ENCODE measurements at regions not wholly inside any gene's neighbourhood (a gene's known extent, or its start where the extent isn't known, plus 50 kb on each side); places are given as distances from the start of the nearest gene placed in this dataset.
"Not testable (repeated sequence)": the region's sequence is repeated elsewhere in the genome, so short reads cannot be mapped to it uniquely, and the experiment has no call there.

GRCh38 chr7:16089801-16090200, 331.5 kb downstream of the CRPPA start:
- H3K4me3 ChIP-seq (replicated peaks in 1 of 4; ENCODE audit: control extremely low read depth in 1 of 4, insufficient read depth in 1 of 4, low read depth in 3 of 4, low read length in 4 of 4) = no peak overlapping the region
- H3K4me2 ChIP-seq (ENCODE audit: extremely low read depth, insufficient read depth, low read length) = no peak overlapping the region
- no peaks in the 10 kb centered on the region for H3K36me3 ChIP-seq (ENCODE audit: control insufficient read depth, insufficient read depth, low read length)
- TF ChIP-seq EZH2 (IDR thresholded peaks at IDR 0.05; ENCODE audit: low read length, missing control alignments) (no peak), CTCF (conservative IDR thresholded peaks at IDR 0.05 in 1 of 2, IDR thresholded peaks at IDR 0.05 in 1 of 2; ENCODE audit: low read depth in 1 of 2, low read length in 2 of 2) (no peak)
- H3K27ac ChIP-seq (ENCODE audit: insufficient read depth, low read length) = no peak overlapping the region
- no peak overlapping the region for H2AFZ ChIP-seq (ENCODE audit: low read length)
- no peaks in the 10 kb centered on the region for H4K20me1 ChIP-seq (ENCODE audit: control insufficient read depth, extremely low read depth, insufficient read depth, low read length)
- no peaks in the 10 kb centered on the region for H3K4me1 ChIP-seq (ENCODE audit: control insufficient read depth, extremely low read depth, insufficient read depth, low read length)
- no peak overlapping the region for H3K9ac ChIP-seq (ENCODE audit: insufficient read depth, low read length)
- no peaks in the 10 kb centered on the region for H3K9me3 ChIP-seq (ENCODE audit: control insufficient read depth, insufficient read depth, low read depth, low read length)
- DNase-seq (ENCODE audit: low read depth in 2 of 2) = no peak
- H3K79me2 ChIP-seq (ENCODE audit: control insufficient read depth, insufficient read depth, low read length) = no peaks in the 10 kb centered on the region
- no peaks in the 10 kb centered on the region for H3K27me3 ChIP-seq (ENCODE audit: control insufficient read depth, insufficient read depth, low read length)

GRCh38 chr7:16089191-16089590, 332.1 kb downstream of the CRPPA start:
- Histone ChIP-seq H3K36me3 (ENCODE audit: control insufficient read depth, insufficient read depth, low read length) (no peaks in the 10 kb centered on the region), H3K4me1 (ENCODE audit: control insufficient read depth, extremely low read depth, insufficient read depth, low read length) (no peaks in the 10 kb centered on the region), H3K27me3 (ENCODE audit: control insufficient read depth, insufficient read depth, low read length) (no peaks in the 10 kb centered on the region), H4K20me1 (ENCODE audit: control insufficient read depth, extremely low read depth, insufficient read depth, low read length) (no peaks in the 10 kb centered on the region), H3K27ac (ENCODE audit: insufficient read depth, low read length) (no peak overlapping the region), H3K9me3 (ENCODE audit: control insufficient read depth, insufficient read depth, low read depth, low read length) (no peaks in the 10 kb centered on the region), H3K4me2 (ENCODE audit: extremely low read depth, insufficient read depth, low read length) (no peak overlapping the region), H3K4me3 (replicated peaks in 1 of 4; ENCODE audit: control extremely low read depth in 1 of 4, insufficient read depth in 1 of 4, low read depth in 3 of 4, low read length in 4 of 4) (no peak overlapping the region), H2AFZ (ENCODE audit: low read length) (no peak overlapping the region), H3K9ac (ENCODE audit: insufficient read depth, low read length) (no peak overlapping the region), H3K79me2 (ENCODE audit: control insufficient read depth, insufficient read depth, low read length) (no peaks in the 10 kb centered on the region)
- TF ChIP-seq EZH2 (IDR thresholded peaks at IDR 0.05; ENCODE audit: low read length, missing control alignments) (no peak), CTCF (conservative IDR thresholded peaks at IDR 0.05 in 1 of 2, IDR thresholded peaks at IDR 0.05 in 1 of 2; ENCODE audit: low read depth in 1 of 2, low read length in 2 of 2) (no peak)
- DNase-seq (ENCODE audit: low read depth in 2 of 2) = no peak

- TF ChIP-seq EZH2 (IDR thresholded peaks at IDR 0.05; ENCODE audit: low read length, missing control alignments) (no peak), CTCF (conservative IDR thresholded peaks at IDR 0.05 in 1 of 2, IDR thresholded peaks at IDR 0.05 in 1 of 2; ENCODE audit: low read depth in 1 of 2, low read length in 2 of 2) (no peak)
- H2AFZ ChIP-seq (ENCODE audit: low read length) = no peak overlapping the region
- no peak for DNase-seq (ENCODE audit: low read depth in 2 of 2)
Observed at GRCh38 chr7:16086743-16087142, 334.6 kb downstream of the CRPPA start.

GRCh38 chr7:16085780-16086179, 335.6 kb downstream of the CRPPA start:
- H2AFZ ChIP-seq (ENCODE audit: low read length); H3K27ac ChIP-seq (ENCODE audit: insufficient read depth, low read length); DNase-seq (ENCODE audit: low read depth in 2 of 2); H4K20me1 ChIP-seq (ENCODE audit: control insufficient read depth, extremely low read depth, insufficient read depth, low read length); H3K79me2 ChIP-seq (ENCODE audit: control insufficient read depth, insufficient read depth, low read length); H3K36me3 ChIP-seq (ENCODE audit: control insufficient read depth, insufficient read depth, low read length); H3K4me1 ChIP-seq (ENCODE audit: control insufficient read depth, extremely low read depth, insufficient read depth, low read length); H3K4me3 ChIP-seq (replicated peaks in 1 of 4; ENCODE audit: control extremely low read depth in 1 of 4, insufficient read depth in 1 of 4, low read depth in 3 of 4, low read length in 4 of 4); H3K27me3 ChIP-seq (ENCODE audit: control insufficient read depth, insufficient read depth, low read length); H3K9ac ChIP-seq (ENCODE audit: insufficient read depth, low read length); H3K4me2 ChIP-seq (ENCODE audit: extremely low read depth, insufficient read depth, low read length); H3K9me3 ChIP-seq (ENCODE audit: control insufficient read depth, insufficient read depth, low read depth, low read length): not testable (repeated sequence)

More at GRCh38 chr7:16086743-16087142, 334.6 kb downstream of the CRPPA start:
- Histone ChIP-seq H3K9ac (ENCODE audit: insufficient read depth, low read length) (no peak overlapping the region), H3K36me3 (ENCODE audit: control insufficient read depth, insufficient read depth, low read length) (no peaks in the 10 kb centered on the region), H3K27me3 (ENCODE audit: control insufficient read depth, insufficient read depth, low read length) (no peaks in the 10 kb centered on the region), H3K9me3 (ENCODE audit: control insufficient read depth, insufficient read depth, low read depth, low read length) (no peaks in the 10 kb centered on the region), H3K4me3 (replicated peaks in 1 of 4; ENCODE audit: control extremely low read depth in 1 of 4, insufficient read depth in 1 of 4, low read depth in 3 of 4, low read length in 4 of 4) (no peak overlapping the region), H3K4me1 (ENCODE audit: control insufficient read depth, extremely low read depth, insufficient read depth, low read length) (no peaks in the 10 kb centered on the region), H3K4me2 (ENCODE audit: extremely low read depth, insufficient read depth, low read length) (no peak overlapping the region), H3K27ac (ENCODE audit: insufficient read depth, low read length) (no peak overlapping the region), H4K20me1 (ENCODE audit: control insufficient read depth, extremely low read depth, insufficient read depth, low read length) (no peaks in the 10 kb centered on the region), H3K79me2 (ENCODE audit: control insufficient read depth, insufficient read depth, low read length) (no peaks in the 10 kb centered on the region)
